WTC11 (cell line): ENCODE measurements at regions not wholly inside any gene's neighbourhood (a gene's known extent, or its start where the extent isn't known, plus 50 kb on each side); places are given as distances from the start of the nearest gene placed in this dataset.

Experiments used
- ARID4B ChIP-seq: sonication (generic); formaldehyde crosslinking; IDR thresholded peaks from 2 replicates; pipeline ENCODE4 v1.8.0; 2023; ENCODE audit warnings: missing genetic modification reagents, mild to moderate bottlenecking, borderline replicate concordance
- ETV6 ChIP-seq: sonication (generic); formaldehyde crosslinking; IDR thresholded peaks from 2 replicates; pipeline ENCODE4 v1.8.1; 2022; ENCODE audit warnings: mild to moderate bottlenecking, missing genetic modification reagents
- IRF2 ChIP-seq: sonication (generic); formaldehyde crosslinking; IDR thresholded peaks from 2 replicates; pipeline ENCODE4 v1.8.0; 2022; ENCODE audit warnings: low read depth, missing genetic modification reagents, borderline replicate concordance
- STAT6 ChIP-seq: sonication (generic); formaldehyde crosslinking; conservative IDR thresholded peaks from 2 replicates; pipeline ENCODE4 v1.8.1; 2023; ENCODE audit warnings: mild to moderate bottlenecking, low read depth, missing genetic modification reagents, moderate library complexity
- TF ChIP-seq, protein P1 (sequence below): sonication (generic); formaldehyde crosslinking; IDR thresholded peaks from 2 replicates; pipeline ENCODE4 v1.8.0; 2022; ENCODE audit warnings: missing genetic modification reagents
- TF ChIP-seq, protein P2 (sequence below): sonication (generic); formaldehyde crosslinking; IDR thresholded peaks from 2 replicates; pipeline ENCODE4 v1.8.1; 2023; ENCODE audit warnings: mild to moderate bottlenecking, missing genetic modification reagents, moderate library complexity
- TF ChIP-seq, protein P3 (sequence below): fragments of 200-600 bp; IDR thresholded peaks from 2 replicates; pipeline ENCODE4 v1.8.0; 2022; ENCODE audit warnings: antibody characterized with exemption

DNA sequence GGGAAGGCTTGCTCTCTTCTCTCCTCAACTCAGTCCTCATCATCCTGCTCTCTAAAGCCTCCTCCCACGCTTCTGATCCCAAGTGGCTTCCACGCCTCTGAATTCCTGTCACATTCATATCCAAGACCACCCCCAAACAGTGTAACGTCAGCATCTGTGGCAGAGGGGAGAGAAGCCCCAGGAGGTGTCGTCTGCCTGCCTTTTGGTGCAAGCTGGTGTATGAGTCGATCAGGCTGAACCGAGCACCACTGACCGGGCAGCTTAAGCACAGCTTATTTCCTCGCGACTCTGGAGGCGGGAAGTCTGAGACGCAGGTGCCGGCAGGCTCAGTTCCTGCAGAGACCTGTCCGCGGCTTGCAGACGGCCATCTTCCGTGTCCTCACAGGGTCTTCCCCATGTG lies 123.8 kb upstream of the RAB4A start:
- TF ChIP-seq, protein P1, sequence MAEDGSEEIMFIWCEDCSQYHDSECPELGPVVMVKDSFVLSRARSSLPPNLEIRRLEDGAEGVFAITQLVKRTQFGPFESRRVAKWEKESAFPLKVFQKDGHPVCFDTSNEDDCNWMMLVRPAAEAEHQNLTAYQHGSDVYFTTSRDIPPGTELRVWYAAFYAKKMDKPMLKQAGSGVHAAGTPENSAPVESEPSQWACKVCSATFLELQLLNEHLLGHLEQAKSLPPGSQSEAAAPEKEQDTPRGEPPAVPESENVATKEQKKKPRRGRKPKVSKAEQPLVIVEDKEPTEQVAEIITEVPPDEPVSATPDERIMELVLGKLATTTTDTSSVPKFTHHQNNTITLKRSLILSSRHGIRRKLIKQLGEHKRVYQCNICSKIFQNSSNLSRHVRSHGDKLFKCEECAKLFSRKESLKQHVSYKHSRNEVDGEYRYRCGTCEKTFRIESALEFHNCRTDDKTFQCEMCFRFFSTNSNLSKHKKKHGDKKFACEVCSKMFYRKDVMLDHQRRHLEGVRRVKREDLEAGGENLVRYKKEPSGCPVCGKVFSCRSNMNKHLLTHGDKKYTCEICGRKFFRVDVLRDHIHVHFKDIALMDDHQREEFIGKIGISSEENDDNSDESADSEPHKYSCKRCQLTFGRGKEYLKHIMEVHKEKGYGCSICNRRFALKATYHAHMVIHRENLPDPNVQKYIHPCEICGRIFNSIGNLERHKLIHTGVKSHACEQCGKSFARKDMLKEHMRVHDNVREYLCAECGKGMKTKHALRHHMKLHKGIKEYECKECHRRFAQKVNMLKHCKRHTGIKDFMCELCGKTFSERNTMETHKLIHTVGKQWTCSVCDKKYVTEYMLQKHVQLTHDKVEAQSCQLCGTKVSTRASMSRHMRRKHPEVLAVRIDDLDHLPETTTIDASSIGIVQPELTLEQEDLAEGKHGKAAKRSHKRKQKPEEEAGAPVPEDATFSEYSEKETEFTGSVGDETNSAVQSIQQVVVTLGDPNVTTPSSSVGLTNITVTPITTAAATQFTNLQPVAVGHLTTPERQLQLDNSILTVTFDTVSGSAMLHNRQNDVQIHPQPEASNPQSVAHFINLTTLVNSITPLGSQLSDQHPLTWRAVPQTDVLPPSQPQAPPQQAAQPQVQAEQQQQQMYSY, result no peak
- TF ChIP-seq, protein P2, sequence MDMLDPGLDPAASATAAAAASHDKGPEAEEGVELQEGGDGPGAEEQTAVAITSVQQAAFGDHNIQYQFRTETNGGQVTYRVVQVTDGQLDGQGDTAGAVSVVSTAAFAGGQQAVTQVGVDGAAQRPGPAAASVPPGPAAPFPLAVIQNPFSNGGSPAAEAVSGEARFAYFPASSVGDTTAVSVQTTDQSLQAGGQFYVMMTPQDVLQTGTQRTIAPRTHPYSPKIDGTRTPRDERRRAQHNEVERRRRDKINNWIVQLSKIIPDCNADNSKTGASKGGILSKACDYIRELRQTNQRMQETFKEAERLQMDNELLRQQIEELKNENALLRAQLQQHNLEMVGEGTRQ (CRISPR knock-in tag), result no peak
- TF ChIP-seq, protein P3, sequence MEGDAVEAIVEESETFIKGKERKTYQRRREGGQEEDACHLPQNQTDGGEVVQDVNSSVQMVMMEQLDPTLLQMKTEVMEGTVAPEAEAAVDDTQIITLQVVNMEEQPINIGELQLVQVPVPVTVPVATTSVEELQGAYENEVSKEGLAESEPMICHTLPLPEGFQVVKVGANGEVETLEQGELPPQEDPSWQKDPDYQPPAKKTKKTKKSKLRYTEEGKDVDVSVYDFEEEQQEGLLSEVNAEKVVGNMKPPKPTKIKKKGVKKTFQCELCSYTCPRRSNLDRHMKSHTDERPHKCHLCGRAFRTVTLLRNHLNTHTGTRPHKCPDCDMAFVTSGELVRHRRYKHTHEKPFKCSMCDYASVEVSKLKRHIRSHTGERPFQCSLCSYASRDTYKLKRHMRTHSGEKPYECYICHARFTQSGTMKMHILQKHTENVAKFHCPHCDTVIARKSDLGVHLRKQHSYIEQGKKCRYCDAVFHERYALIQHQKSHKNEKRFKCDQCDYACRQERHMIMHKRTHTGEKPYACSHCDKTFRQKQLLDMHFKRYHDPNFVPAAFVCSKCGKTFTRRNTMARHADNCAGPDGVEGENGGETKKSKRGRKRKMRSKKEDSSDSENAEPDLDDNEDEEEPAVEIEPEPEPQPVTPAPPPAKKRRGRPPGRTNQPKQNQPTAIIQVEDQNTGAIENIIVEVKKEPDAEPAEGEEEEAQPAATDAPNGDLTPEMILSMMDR, result no peak
- TF ChIP-seq STAT6 (CRISPR knock-in tag), result no peak
- TF ChIP-seq ETV6 (CRISPR knock-in tag), result no peak
- TF ChIP-seq IRF2 (CRISPR knock-in tag), result no peak
- no peak for TF ChIP-seq ARID4B (CRISPR knock-in tag)
